Mesendoderm (in vitro differentiated cells): ENCODE measurements at regions not wholly inside any gene's neighbourhood (a gene's known extent, or its start where the extent isn't known, plus 50 kb on each side); places are given as distances from the start of the nearest gene placed in this dataset.
A peak's percentile ranks its signal among the peaks of the same experiment; 100 is the strongest.

Experiments used
- DNase-seq: peaks from one replicate; pipeline ENCODE4 v3.0.0; 2013
- H2AK5ac ChIP-seq: 2 replicates; pipeline ENCODE4 v1.6.1; 2013; ENCODE audit warnings: low read length, inconsistent platforms
- H2BK120ac ChIP-seq: 2 replicates; pipeline ENCODE4 v1.6.1; 2013; ENCODE audit warnings: low read depth, mild to moderate bottlenecking, low read length, moderate library complexity, mixed read lengths
- H2BK15ac ChIP-seq: replicated peaks from 2 replicates; pipeline ENCODE4 v1.6.1; 2013; ENCODE audit warnings: low read depth, mild to moderate bottlenecking, moderate library complexity
- H2BK5ac ChIP-seq: 2 replicates; pipeline ENCODE4 v1.6.1; 2013; ENCODE audit warnings: low read length, inconsistent platforms
- H3K18ac ChIP-seq: 2 replicates; pipeline ENCODE4 v1.6.1; 2013; ENCODE audit warnings: mild to moderate bottlenecking, low read length, mixed read lengths
- H3K23ac ChIP-seq: one replicate; pipeline ENCODE4 v1.6.1; 2013; ENCODE audit warnings: low read length
- H3K27ac ChIP-seq: 2 replicates; pipeline ENCODE4 v1.5.1; 2013; ENCODE audit warnings: low read depth, mild to moderate bottlenecking, inconsistent platforms, low read length, moderate library complexity
- H3K27me3 ChIP-seq: 2 replicates; pipeline ENCODE4 v1.6.1; 2013; ENCODE audit warnings: low read length, control low read depth, mild to moderate bottlenecking, inconsistent platforms; ENCODE audit not compliant: insufficient read depth, poor library complexity
- H3K36me3 ChIP-seq: 2 replicates; pipeline ENCODE4 v1.6.1; 2013; ENCODE audit warnings: low read length, inconsistent platforms; ENCODE audit not compliant: control insufficient read depth, insufficient read depth
- H3K4ac ChIP-seq: one replicate; pipeline ENCODE4 v1.6.1; 2013; ENCODE audit warnings: low read depth, mild to moderate bottlenecking, low read length, moderate library complexity
- H3K4me1 ChIP-seq: 2 replicates; pipeline ENCODE4 v1.6.1; 2013; ENCODE audit warnings: low read depth, low read length, inconsistent platforms; ENCODE audit not compliant: control insufficient read depth
- H3K4me2 ChIP-seq: 2 replicates; pipeline ENCODE4 v1.6.1; 2013; ENCODE audit warnings: low read length
- H3K4me3 ChIP-seq: 2 replicates; pipeline ENCODE4 v1.5.1; 2013; ENCODE audit warnings: mild to moderate bottlenecking, low read length
- H3K56ac ChIP-seq: one replicate; pipeline ENCODE4 v1.6.1; 2013; ENCODE audit warnings: low read length
- H3K79me1 ChIP-seq: 2 replicates; pipeline ENCODE4 v1.6.1; 2013; ENCODE audit warnings: low read length, inconsistent platforms
- H3K79me2 ChIP-seq: 2 replicates; pipeline ENCODE4 v1.6.1; 2013; ENCODE audit warnings: mild to moderate bottlenecking, low read length; ENCODE audit not compliant: control insufficient read depth, insufficient read depth
- H3K9ac ChIP-seq: 2 replicates; pipeline ENCODE4 v1.6.1; 2013; ENCODE audit warnings: low read length, inconsistent platforms
- H4K5ac ChIP-seq: one replicate; pipeline ENCODE4 v1.6.1; 2013; ENCODE audit warnings: low read length
- H4K8ac ChIP-seq: one replicate; pipeline ENCODE4 v1.6.1; 2013; ENCODE audit warnings: low read depth, mild to moderate bottlenecking, control low read depth, low read length, moderate library complexity
- WGBS: extraction: QIAGEN DNeasy Blood & Tissue Kit; methylation state at CpG from one replicate; pipeline ENCODE4 v1.1.7; 2013; ENCODE audit warnings: low lambda C conversion rate, missing lambda C conversion rate; ENCODE audit not compliant: insufficient coverage; ENCODE audit errors: extremely low coverage; 5-methylcytosine and 5-hydroxymethylcytosine counted together

- Histone ChIP-seq H3K56ac (no peak overlapping the region), H4K8ac (no peak overlapping the region), H3K27ac (no peak overlapping the region), H3K4me1 (peaks cover 1% of the 10 kb centered on the region), H4K5ac (no peak overlapping the region), H3K79me1 (no peaks in the 10 kb centered on the region), H3K18ac (no peak overlapping the region), H3K9ac (no peak overlapping the region), H3K4me2 (no peak overlapping the region), H3K23ac (no peak overlapping the region), H3K27me3 (no peaks in the 10 kb centered on the region), H2BK15ac (no peak overlapping the region), H2AK5ac (no peak overlapping the region), H2BK5ac (no peak overlapping the region), H3K4ac (no peak overlapping the region), H3K4me3 (no peak overlapping the region), H3K79me2 (no peaks in the 10 kb centered on the region), H3K36me3 (no peaks in the 10 kb centered on the region), H2BK120ac (no peak overlapping the region)
- DNase-seq = no peak
- WGBS = no CpG with 5 or more reads among the region's 4 CpGs
Observed at GRCh38 chr3:124322966-124323365, 331.0 kb upstream of the ROPN1 start.

DNA sequence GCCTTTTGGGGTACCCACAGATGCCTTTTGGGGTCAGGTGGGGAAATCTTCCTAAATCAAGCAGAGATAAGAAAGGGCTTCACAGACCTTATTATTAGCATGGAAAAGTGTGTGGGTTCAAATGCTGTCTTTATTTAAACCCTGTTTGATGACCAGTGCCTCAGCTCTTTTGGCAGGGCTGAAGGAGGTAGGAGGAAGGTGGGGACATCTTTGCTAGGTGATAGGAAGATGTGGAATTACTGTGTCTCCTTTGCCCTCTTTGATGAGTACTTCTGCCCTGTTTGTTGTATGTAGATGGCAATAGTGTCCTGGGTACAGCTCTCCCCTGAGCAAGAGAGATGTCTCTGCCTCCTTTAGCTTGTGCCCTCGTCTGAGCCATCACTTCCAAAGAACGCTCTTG lies 333.3 kb upstream of the ROPN1 start:
- Histone ChIP-seq H3K27ac (no peak overlapping the region), H4K5ac (no peak overlapping the region), H3K4ac (no peak overlapping the region), H3K9ac (no peak overlapping the region), H3K18ac (no peak overlapping the region), H2AK5ac (no peak overlapping the region), H3K4me1 (peaks cover 1% of the 10 kb centered on the region), H2BK5ac (no peak overlapping the region), H3K79me1 (no peaks in the 10 kb centered on the region), H3K79me2 (no peaks in the 10 kb centered on the region), H2BK120ac (no peak overlapping the region), H3K27me3 (no peaks in the 10 kb centered on the region), H3K4me3 (no peak overlapping the region), H3K23ac (no peak overlapping the region), H2BK15ac (no peak overlapping the region), H3K56ac (no peak overlapping the region), H4K8ac (no peak overlapping the region), H3K4me2 (no peak overlapping the region), H3K36me3 (no peaks in the 10 kb centered on the region)
- no CpG with 5 or more reads among the region's 2 CpGs for WGBS
- DNase-seq = no peak

- no CpG with 5 or more reads among the region's 2 CpGs for WGBS
- H3K4me2 ChIP-seq = no peak overlapping the region
- no peak for DNase-seq
Observed at GRCh38 chr3:124329723-124330122, 337.8 kb upstream of the ROPN1 start.

DNA sequence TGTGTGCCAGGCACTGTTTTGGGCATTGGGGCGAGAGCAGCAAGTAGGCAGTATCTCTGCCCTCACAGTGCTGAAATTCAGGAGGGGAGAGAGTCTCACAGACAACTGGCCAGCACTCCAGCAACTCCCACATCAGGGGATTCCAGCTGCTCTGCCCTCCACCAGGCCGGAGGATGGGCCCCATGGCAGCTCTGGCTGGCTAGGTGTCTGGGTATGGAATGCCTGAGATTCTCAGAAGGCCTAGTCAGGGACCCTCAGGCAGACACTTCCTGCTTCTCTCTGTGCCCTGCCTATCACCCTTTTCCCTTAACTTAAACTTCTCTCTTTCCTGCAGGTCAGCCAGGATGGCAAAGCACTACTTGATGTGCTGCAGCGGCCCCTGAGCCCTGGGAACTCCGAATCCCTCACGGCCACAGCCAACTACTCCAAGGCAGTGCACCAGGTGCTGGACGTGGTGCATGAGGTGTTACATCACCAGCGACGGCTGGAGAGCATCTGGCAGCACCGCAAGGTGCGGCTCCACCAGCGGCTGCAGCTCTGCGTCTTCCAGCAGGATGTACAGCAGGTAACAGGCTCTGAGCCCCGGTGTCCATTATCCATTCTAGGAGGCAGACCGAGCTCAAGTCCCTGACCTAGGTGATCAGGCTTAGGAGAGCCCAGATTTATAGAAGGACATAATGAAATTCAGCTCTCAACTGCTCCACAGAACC lies 342.2 kb upstream of the ROPN1 start:
- H3K56ac ChIP-seq = no peak overlapping the region
- H2BK15ac ChIP-seq = no peak overlapping the region
- H3K36me3 ChIP-seq = no peaks in the 10 kb centered on the region
- no peak overlapping the region for H3K4me2 ChIP-seq
- no peaks in the 10 kb centered on the region for H3K4me1 ChIP-seq
- H3K79me1 ChIP-seq = no peaks in the 10 kb centered on the region
- DNase-seq = peak; percentile 60
- no peak overlapping the region for H3K4ac ChIP-seq
- no peak overlapping the region for H3K23ac ChIP-seq
- H3K27ac ChIP-seq = no peak overlapping the region
- no peak overlapping the region for H2BK120ac ChIP-seq
- no peak overlapping the region for H2AK5ac ChIP-seq
- H4K8ac ChIP-seq = no peak overlapping the region
- no peaks in the 10 kb centered on the region for H3K79me2 ChIP-seq
- no peaks in the 10 kb centered on the region for H3K27me3 ChIP-seq
- H3K18ac ChIP-seq = no peak overlapping the region
- no CpG with 5 or more reads among the region's 14 CpGs for WGBS
- H2BK5ac ChIP-seq = no peak overlapping the region
- H3K4me3 ChIP-seq = no peak overlapping the region
- no peak overlapping the region for H4K5ac ChIP-seq
- no peak overlapping the region for H3K9ac ChIP-seq

More at GRCh38 chr3:124329723-124330122, 337.8 kb upstream of the ROPN1 start:
- Histone ChIP-seq H3K4me3 (no peak overlapping the region), H3K23ac (no peak overlapping the region), H3K79me1 (no peaks in the 10 kb centered on the region), H3K79me2 (no peaks in the 10 kb centered on the region), H3K4ac (no peak overlapping the region), H3K27me3 (no peaks in the 10 kb centered on the region), H2BK120ac (no peak overlapping the region), H3K18ac (no peak overlapping the region), H3K4me1 (no peaks in the 10 kb centered on the region), H3K27ac (no peak overlapping the region), H3K36me3 (no peaks in the 10 kb centered on the region), H3K9ac (no peak overlapping the region), H2BK5ac (no peak overlapping the region), H2BK15ac (no peak overlapping the region), H3K56ac (no peak overlapping the region), H2AK5ac (no peak overlapping the region), H4K5ac (no peak overlapping the region), H4K8ac (no peak overlapping the region)

DNA sequence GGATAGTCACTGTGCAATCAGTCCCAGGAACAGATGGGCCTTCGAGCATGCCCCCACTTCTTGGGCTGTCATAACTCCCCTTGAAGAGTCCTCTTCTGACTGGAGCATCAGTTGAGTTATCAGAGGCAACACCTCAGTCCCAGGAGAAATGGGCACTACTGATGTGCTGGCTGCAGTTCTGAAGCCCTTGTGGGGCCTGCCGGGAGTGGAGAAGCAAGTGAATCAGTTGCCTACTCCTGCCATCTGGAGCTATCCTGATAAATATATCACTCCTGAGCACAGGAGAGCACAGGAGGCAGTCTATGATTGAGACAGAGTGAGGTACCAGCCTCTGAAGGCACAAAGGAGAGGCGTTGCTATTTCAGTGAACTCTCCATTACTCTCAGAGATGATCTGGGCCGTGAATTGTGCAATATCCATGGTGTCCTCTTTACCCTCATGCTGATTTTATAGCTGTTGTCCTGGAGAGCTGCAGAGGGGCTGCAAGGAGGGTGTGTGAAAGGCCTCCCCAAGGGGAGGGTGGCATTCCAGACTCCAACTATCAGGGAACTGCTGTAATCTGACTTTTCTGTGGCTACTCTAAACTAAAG lies 344.2 kb upstream of the ROPN1 start:
- whole genome bisulfite sequencing = no CpG with 5 or more reads among the region's 4 CpGs

DNA sequence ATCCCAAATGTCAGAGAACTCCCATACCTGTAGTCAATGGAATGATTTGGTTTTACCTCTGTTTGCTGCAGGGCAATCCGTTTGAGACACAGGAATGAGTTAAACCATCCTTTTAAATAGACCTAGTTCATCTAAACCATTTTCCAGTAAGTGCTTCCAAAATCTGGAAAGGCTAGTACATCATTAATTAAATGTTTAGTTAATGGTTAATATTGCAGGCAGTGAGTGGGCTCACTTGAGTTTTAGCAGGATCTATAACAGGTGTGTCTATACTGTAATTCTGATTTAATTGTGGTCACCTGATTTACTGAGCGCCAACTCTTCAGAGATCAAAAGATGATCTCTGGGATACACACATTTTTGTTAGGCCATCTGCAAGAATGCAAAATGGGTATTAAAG lies 353.9 kb upstream of the ROPN1 start:
- Histone ChIP-seq H3K56ac (no peak overlapping the region), H2AK5ac (no peak overlapping the region), H3K27ac (no peak overlapping the region), H4K8ac (no peak overlapping the region), H3K4ac (no peak overlapping the region), H4K5ac (no peak overlapping the region), H3K9ac (no peak overlapping the region), H2BK15ac (no peak overlapping the region), H3K23ac (no peak overlapping the region), H3K79me1 (no peaks in the 10 kb centered on the region), H3K18ac (no peak overlapping the region), H3K27me3 (no peaks in the 10 kb centered on the region), H3K4me2 (no peak overlapping the region), H2BK5ac (no peak overlapping the region), H3K79me2 (no peaks in the 10 kb centered on the region), H3K4me1 (no peaks in the 10 kb centered on the region), H3K4me3 (no peak overlapping the region), H2BK120ac (no peak overlapping the region), H3K36me3 (no peaks in the 10 kb centered on the region)
- WGBS = no CpG with 5 or more reads among the region's 2 CpGs
- DNase-seq = no peak

More for the DNA sequence above, 344.2 kb upstream of the ROPN1 start:
- H3K18ac ChIP-seq = no peak overlapping the region
- H3K79me2 ChIP-seq = no peaks in the 10 kb centered on the region
- H3K4me2 ChIP-seq = no peak overlapping the region
- no peaks in the 10 kb centered on the region for H3K4me1 ChIP-seq
- H2BK5ac ChIP-seq = no peak overlapping the region
- no peaks in the 10 kb centered on the region for H3K27me3 ChIP-seq
- H3K4me3 ChIP-seq = no peak overlapping the region
- no peak overlapping the region for H4K8ac ChIP-seq
- H3K4ac ChIP-seq = no peak overlapping the region
- H2AK5ac ChIP-seq = no peak overlapping the region
- H3K56ac ChIP-seq = no peak overlapping the region
- no peak overlapping the region for H4K5ac ChIP-seq
- no peak overlapping the region for H2BK120ac ChIP-seq
- H2BK15ac ChIP-seq = no peak overlapping the region
- H3K27ac ChIP-seq = no peak overlapping the region
- DNase-seq = no peak
- H3K9ac ChIP-seq = no peak overlapping the region
- H3K79me1 ChIP-seq = no peaks in the 10 kb centered on the region
- H3K23ac ChIP-seq = no peak overlapping the region
- H3K36me3 ChIP-seq = no peaks in the 10 kb centered on the region
